Vagina (tissue), 2 donors: ENCODE measurements at regions not wholly inside any gene's neighbourhood (a gene's known extent, or its start where the extent isn't known, plus 50 kb on each side); places are given as distances from the start of the nearest gene placed in this dataset.

ENCODE experiments used
- DNase-seq, 2 donors: peaks; one replicate each; pipeline ENCODE4 v3.0.0-alpha.2; 2017; ENCODE audit errors: extremely low spot score in 2 of 2
- H3K27ac ChIP-seq: fragments of 200-600 bp; sonication (generic); one replicate; pipeline ENCODE4 v1.5.1; 2019
- H3K27me3 ChIP-seq: fragments of 200-600 bp; sonication (generic); one replicate; pipeline ENCODE4 v1.5.1; 2019
- H3K36me3 ChIP-seq, 2 donors: fragments of 200-600 bp; sonication (generic); one replicate each; pipeline ENCODE4 v1.5.1; 2017 to 2019
- H3K4me1 ChIP-seq: fragments of 200-600 bp; sonication (generic); one replicate; pipeline ENCODE4 v1.5.1; 2019
- H3K4me3 ChIP-seq, 2 donors: fragments of 200-600 bp; sonication (generic); 1 replicate in 1 of 2; 2 replicates in 1 of 2; pipeline ENCODE4 v1.5.1; 2016 to 2019
- H3K9me3 ChIP-seq: fragments of 200-600 bp; sonication (generic); one replicate; pipeline ENCODE4 v1.5.1; 2019
- POLR2A ChIP-seq, 2 donors: fragments of 450-650 bp; IDR thresholded peaks; one replicate each; pipeline ENCODE4 v1.6.1; 2017; ENCODE audit warnings: antibody characterized with exemption in 2 of 2, mild to moderate bottlenecking in 2 of 2, moderate library complexity in 2 of 2
- POLR2AphosphoS5 ChIP-seq, 2 donors: sonication (generic); formaldehyde crosslinking; IDR thresholded peaks; one replicate each; pipeline ENCODE4 v1.9.0; 2017; ENCODE audit warnings: antibody characterized with exemption in 2 of 2, mild to moderate bottlenecking in 2 of 2, low read depth in 1 of 2; ENCODE audit not compliant: insufficient read depth in 1 of 2
- intact Hi-C: fragments of 100-400 bp; cut with DNase I; formaldehyde crosslinking; loops from one replicate; pipeline ENCODE4 v1.15.1; 2023
- TF ChIP-seq, protein P1 (sequence below), 3 experiments: fragments of 450-650 bp in 2 of 3; fragments of 200-600 bp in 1 of 3; sonication (generic) in 1 of 3; IDR thresholded peaks; one replicate each; pipeline ENCODE4 v1.5.1; 2017 to 2019; ENCODE audit warnings: antibody characterized with exemption in 3 of 3, mild to moderate bottlenecking in 2 of 3, moderate library complexity in 2 of 3

DNA sequence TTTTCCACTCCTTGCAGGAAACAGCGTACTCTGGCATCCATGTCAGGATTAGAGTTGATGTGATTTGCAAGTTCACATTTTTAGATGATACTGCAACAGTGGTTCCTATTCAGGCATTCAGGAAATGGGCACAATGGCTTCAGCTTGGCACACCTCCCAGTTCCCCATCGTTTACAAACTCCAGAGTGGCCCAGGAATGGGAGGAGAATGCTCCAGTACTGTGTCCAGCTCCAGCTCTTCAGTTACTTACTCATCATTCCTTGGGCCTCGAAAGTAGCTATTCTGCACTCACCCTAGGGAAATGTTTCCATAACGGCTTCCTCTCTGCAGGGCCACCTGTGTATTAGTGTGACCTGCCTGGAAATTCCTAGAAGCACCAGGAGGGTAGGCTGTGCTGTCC is 239.7 kb upstream of the RGS6 start:
- H3K27ac ChIP-seq = no peak overlapping the region

DNA sequence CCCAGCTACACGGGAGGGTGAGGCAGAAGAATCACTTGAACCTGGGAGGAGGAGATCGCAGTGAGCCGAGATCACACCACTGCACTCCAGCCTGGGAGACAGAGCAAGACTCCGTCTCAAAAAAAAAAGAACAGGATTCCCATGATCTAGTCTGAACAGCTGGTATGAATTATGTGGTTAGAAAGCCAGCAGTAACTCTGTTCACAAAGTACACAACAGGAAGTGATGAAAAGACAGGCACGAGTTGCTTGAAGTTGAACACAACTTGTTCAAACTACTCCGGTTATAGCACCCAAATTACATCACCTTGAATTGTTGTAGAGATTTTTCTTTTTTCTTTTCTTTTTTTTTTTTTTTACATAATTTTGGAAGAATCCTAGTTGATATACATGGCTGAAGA is 238.8 kb upstream of the RGS6 start:
- no peak overlapping the region for H3K27ac ChIP-seq

More for the DNA sequence above, 239.7 kb upstream of the RGS6 start:
- no peaks in the 10 kb centered on the region for H3K27me3 ChIP-seq
- H3K36me3 ChIP-seq = no peaks in the 10 kb centered on the region
- intact Hi-C loops = no loop called here
- no peaks in the 10 kb centered on the region for H3K9me3 ChIP-seq
- H3K4me1 ChIP-seq = peaks cover under 1% of the 10 kb centered on the region
- H3K4me3 ChIP-seq = no peak overlapping the region
- DNase-seq = no peak
- TF ChIP-seq POLR2A (IDR thresholded peaks at IDR 0.05) = no peak
- no peak for TF ChIP-seq POLR2AphosphoS5 (IDR thresholded peaks at IDR 0.05; ENCODE audit: insufficient read depth in 1 of 2, low read depth in 1 of 2)
- TF ChIP-seq, protein P1, sequence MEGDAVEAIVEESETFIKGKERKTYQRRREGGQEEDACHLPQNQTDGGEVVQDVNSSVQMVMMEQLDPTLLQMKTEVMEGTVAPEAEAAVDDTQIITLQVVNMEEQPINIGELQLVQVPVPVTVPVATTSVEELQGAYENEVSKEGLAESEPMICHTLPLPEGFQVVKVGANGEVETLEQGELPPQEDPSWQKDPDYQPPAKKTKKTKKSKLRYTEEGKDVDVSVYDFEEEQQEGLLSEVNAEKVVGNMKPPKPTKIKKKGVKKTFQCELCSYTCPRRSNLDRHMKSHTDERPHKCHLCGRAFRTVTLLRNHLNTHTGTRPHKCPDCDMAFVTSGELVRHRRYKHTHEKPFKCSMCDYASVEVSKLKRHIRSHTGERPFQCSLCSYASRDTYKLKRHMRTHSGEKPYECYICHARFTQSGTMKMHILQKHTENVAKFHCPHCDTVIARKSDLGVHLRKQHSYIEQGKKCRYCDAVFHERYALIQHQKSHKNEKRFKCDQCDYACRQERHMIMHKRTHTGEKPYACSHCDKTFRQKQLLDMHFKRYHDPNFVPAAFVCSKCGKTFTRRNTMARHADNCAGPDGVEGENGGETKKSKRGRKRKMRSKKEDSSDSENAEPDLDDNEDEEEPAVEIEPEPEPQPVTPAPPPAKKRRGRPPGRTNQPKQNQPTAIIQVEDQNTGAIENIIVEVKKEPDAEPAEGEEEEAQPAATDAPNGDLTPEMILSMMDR (IDR thresholded peaks at IDR 0.05) = no peak

DNA sequence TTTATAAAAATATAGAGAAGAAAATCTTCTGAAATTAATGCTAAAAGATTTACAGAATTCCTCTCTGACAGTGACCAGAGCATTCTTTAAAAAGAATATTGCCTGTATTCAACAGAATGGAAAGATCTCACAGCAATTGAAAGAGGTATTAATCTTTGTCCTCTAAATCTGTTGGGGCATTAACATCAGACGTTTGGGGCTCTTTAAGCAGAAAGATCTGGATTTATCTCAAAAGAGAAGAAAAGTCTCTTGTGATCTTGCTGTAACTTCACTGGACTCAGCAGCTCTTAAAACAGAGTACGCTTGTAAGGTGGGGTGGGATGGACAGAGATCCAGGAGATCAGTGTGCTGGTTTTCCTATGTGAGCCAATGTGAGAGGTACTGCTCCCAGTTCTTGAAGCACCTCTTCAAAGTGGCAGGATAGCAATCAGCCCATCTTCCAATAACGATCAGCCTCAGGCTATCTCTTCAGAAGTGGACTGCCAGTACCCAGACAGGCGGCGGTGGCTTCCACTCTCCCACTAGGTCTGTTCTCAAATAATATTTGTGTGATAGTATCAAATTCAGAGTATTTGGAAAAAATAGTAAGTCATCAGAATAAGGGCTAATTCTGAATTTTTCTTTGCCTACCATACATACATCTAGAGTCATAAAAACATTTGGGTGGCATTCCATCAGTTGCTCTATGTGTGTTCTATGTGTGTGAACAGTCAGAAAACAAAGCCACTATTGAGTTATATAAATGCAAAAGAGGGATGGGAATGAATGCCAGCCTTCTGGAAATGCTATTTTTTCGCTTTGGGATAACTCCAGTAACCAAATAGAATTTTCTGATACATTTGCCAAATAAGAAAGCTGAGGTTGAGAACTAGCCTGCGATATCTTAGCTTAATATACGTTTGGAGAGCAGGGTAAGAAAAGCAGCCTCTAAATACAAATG is 237.4 kb upstream of the RGS6 start:
- H3K4me1 ChIP-seq = peaks cover 21% of the 10 kb centered on the region
- no peak overlapping the region for H3K4me3 ChIP-seq
- no peak overlapping the region for H3K27ac ChIP-seq
- no peaks in the 10 kb centered on the region for H3K9me3 ChIP-seq
- H3K36me3 ChIP-seq = no peaks in the 10 kb centered on the region
- DNase-seq = no peak
- TF ChIP-seq POLR2A (IDR thresholded peaks at IDR 0.05) (no peak), POLR2AphosphoS5 (IDR thresholded peaks at IDR 0.05; ENCODE audit: insufficient read depth in 1 of 2, low read depth in 1 of 2) (no peak)
- intact Hi-C loops = no loop called here
- no peaks in the 10 kb centered on the region for H3K27me3 ChIP-seq

More for the DNA sequence above, 238.8 kb upstream of the RGS6 start:
- DNase-seq = no peak
- no peak overlapping the region for H3K4me3 ChIP-seq
- H3K9me3 ChIP-seq = no peaks in the 10 kb centered on the region
- H3K27me3 ChIP-seq = no peaks in the 10 kb centered on the region
- no peaks in the 10 kb centered on the region for H3K36me3 ChIP-seq
- no peak for TF ChIP-seq POLR2AphosphoS5 (IDR thresholded peaks at IDR 0.05; ENCODE audit: insufficient read depth in 1 of 2, low read depth in 1 of 2)
- TF ChIP-seq, protein P1 (IDR thresholded peaks at IDR 0.05) = no peak
- peaks cover 6% of the 10 kb centered on the region for H3K4me1 ChIP-seq
- intact Hi-C loops = no loop called here

DNA sequence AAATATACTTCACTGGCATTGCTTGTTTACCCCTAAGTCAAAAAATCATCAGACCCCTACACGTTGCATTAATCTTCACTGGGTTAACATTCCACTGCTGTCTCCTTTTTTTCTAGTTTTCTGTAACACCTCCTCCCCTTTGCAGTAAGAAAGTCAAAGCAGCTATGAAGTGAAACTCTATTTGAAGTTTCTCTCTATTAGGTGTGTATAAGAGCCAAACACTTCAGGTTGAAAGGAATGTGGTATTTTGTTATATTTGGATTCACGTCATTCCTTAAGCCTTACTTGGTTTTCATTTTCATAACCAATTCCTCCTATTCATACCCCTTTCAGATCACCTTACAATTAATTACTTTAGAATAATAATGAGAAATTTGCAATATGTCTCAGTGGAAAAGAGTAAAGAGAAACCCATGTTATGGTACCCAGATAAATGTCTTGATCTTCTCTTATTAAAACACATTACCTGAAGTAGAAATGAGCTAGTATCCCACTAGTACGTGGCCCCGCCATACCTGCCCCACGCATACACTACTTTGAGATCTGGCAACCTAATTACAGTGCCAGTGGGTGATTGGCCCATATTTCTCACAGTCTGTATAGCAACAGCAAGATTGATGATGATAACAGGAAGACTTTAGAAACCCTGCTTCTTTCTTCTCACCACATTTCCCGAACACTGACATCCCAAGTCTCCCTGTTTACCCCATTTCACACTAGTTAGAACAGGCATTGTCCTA is 236.4 kb upstream of the RGS6 start:
- Histone ChIP-seq H3K4me1 (peaks cover 23% of the 10 kb centered on the region), H3K9me3 (no peaks in the 10 kb centered on the region), H3K4me3 (no peak overlapping the region), H3K36me3 (no peaks in the 10 kb centered on the region), H3K27me3 (no peaks in the 10 kb centered on the region), H3K27ac (no peak overlapping the region)
- intact Hi-C loops = no loop called here
- no peak for TF ChIP-seq POLR2AphosphoS5 (IDR thresholded peaks at IDR 0.05; ENCODE audit: insufficient read depth in 1 of 2, low read depth in 1 of 2)
- TF ChIP-seq, protein P1 (IDR thresholded peaks at IDR 0.05) = no peak
- TF ChIP-seq POLR2A (IDR thresholded peaks at IDR 0.05) = no peak
- no peak for DNase-seq

DNA sequence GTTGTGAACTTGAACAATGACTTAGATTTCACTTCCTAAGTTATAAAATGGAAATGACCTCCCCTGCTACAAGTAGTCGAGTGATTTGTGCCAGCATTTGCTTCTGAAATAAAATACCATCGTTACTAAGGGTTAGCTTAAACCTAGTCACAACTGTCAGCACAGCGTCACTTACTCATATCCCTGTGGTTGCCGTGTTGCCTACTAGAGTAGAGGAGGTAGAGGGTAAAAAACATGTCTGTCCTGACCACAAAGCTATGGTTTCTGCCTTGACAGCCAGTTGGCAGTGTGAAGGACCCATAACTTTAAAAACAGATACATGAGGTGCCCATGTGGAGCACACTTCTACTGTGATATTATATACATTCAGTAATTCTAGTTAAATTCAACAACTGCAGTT is 234.2 kb upstream of the RGS6 start:
- peaks cover 23% of the 10 kb centered on the region for H3K4me1 ChIP-seq
- H3K36me3 ChIP-seq = no peaks in the 10 kb centered on the region
- intact Hi-C loops = no loop called here
- H3K27ac ChIP-seq = no peak overlapping the region
- no peak for TF ChIP-seq POLR2A (IDR thresholded peaks at IDR 0.05)
- no peak for TF ChIP-seq POLR2AphosphoS5 (IDR thresholded peaks at IDR 0.05; ENCODE audit: insufficient read depth in 1 of 2, low read depth in 1 of 2)
- TF ChIP-seq, protein P1 (IDR thresholded peaks at IDR 0.05) = no peak
- H3K27me3 ChIP-seq = no peaks in the 10 kb centered on the region
- DNase-seq = no peak
- no peak overlapping the region for H3K4me3 ChIP-seq
- H3K9me3 ChIP-seq = no peaks in the 10 kb centered on the region
